Colon (tissue), 2 donors: ENCODE measurements at regions not wholly inside any gene's neighbourhood (a gene's known extent, or its start where the extent isn't known, plus 50 kb on each side); places are given as distances from the start of the nearest gene placed in this dataset.
"Not testable (repeated sequence)": the region's sequence is repeated elsewhere in the genome, so short reads cannot be mapped to it uniquely, and the experiment has no call there.

Experiments used
- FAIRE-seq: peaks from 2 replicates; lab custom pipeline; 2012; peaks lifted over from hg19 to GRCh38; lab: Jason Lieb, UNC
- donor health status: control.
- donor health status: control.

DNA sequence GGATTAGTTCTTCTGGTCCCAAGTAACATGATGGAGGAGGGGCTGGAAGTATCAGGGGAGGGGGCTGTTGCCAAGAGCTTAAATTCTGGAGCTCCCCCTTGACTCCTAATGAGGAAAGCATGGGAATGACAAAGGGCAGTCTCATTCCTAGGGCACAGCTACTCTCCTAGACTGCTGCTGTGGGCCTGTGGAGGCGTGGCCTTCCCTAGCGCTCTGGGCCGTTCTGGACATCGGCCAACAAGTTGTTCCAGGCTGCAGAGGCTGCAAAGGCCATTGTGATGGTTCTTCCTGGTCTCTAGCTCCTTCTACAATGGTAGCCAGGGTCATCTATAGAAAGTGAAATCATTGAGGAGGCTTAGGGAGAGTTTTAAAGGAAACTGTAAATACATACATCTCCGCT is 916.6 kb downstream of the DIAPH3 start:
- no peak for FAIRE-seq

DNA sequence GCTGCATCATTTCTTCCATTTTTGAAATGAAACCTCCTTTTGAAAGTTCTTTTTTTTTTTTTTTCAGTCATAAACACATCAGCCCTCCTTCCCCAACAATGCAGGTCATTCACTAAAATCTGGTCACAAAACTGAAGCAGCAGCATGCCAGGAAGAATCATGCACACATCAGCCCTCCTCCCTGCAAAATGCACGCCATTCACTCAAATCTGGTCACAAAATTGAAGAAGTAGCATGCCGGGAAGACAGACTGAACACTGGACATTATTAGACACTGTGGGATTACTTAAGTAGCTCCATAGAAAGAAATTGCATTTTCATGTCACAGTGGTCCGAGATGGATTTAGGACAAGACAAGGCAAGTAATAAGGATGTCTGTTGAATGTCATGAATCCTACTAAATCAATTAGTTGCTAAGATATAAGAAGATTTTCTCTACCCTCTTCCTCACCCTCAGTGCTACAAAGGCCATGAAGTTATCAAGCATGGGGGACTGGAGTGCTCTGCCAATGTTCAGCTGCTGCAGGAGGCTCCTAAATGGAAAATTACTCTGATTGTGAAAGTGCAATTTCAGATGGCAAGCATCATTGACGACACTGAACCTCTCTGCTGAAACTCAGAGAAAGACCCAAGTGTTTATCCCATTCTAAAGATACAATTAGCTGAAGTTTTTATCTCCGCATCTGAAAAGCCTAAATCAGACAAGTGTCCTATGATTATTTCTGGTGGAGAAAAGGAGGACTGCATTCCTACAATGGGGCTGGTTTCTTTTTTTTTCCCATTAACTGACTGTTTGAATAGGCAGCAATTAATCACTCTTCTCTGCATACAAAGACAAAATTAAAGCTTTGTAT is 913.2 kb downstream of the DIAPH3 start:
- no peak for FAIRE-seq

DNA sequence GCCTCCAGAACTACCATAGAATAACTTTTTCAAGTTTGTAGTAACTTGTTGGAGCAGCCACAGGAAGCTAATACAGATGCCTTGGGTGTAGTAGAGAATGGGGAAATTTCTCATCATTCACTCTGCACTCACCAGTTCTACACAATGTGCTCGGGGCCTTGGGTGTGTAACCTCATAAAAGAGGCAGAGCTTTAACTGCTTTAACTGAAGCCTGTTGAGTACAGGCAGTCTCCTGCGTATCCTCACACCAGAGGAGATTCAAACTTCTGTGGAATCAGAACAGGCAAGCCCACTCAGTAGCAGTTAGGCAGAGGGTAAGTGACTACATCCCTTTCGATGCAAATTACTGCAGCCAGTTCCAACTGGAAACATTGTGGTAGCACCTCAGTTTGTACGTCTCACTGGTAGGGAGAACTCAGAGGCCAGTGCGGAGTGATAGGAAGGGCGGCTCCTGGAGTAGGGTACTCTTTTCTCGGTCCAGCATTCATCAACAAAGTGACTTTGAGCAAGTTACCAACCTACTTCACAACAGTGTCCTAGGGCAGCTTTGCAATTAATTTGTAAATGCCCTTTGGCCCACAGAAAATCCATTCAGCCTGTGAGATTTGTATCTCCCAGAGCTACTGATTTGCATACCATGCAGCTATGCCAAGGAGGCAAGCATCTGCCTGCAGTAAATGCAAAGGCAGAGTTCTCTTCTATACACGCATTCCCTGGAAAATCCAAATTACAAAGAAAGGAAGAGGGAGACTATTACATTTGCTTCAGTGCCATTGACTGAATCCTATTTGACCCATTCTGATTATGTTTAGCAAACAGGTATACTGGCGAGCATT is 904.3 kb downstream of the DIAPH3 start:
- no peak for FAIRE-seq

DNA sequence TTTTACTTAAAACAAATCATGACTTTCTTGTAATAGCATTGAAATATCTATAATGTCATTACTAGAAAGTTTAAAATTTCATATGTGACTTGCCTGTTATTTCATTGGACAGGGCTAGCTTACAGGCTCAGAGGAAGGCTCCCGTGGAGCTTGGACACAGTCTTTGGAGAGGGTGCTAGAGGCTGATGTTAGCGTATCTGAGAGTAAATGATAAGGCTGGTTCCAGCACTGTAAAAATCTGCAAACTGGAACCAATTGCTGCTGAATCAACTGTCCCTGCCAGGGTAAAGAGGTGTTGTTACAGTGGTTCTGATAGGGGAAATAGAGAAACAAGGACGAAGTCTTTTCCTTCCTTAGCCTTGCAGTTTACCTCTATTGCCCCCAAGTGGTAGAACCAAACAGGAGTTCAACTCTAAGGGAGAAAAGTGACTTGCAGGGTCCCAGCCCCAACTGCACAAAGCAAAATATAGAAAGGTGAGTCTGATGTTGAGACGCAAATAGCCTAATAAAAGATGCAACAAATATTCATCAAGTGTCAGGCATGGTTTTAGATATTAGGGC is 901.7 kb downstream of the DIAPH3 start:
- no peak for FAIRE-seq

DNA sequence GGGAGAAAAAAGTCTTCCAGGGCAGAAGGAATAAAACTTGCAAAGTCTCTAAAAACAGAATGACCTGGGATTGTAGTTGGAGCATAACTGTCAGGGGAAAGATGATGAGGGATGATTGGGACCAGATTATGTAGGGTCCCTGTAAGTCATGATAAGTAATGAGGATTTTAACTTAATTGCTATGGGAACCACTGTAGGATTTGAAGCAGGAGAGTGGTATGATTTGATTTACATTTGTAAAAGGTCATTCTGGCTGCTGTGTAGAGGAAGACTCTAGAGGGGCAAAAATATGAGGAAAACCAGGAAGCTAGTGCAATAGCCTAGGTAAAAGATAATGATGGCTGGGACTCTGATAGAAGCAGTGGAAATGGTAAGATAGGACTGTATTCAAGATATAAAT is 900.2 kb downstream of the DIAPH3 start:
- FAIRE-seq, result no peak

DNA sequence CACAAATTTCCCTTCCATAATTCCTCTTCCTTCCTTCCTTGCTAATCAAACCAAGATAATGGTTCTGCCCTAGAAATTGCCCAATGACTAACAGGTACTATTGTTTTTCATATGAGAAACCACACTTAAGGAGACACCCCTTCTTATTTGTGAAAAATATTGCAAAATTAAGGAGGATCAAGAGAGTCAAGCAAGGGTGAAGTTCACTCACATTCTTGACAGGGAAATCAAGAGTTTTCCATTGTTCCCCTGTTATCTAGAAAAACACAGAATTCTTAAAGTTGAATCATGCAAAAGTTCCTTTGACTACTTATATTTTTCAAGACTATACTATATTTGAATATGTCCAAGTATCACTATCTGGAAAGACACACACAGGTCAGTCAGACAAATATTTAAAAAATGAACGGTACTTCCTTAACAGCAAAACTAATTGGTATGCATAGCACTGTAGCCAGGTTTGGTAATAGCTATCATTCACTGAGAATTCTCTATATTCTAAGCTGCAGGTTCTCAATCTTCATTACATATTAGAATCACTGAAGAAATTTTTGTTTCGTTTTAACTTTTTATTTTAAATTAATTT is 897.2 kb downstream of the DIAPH3 start:
- no peak for FAIRE-seq

DNA sequence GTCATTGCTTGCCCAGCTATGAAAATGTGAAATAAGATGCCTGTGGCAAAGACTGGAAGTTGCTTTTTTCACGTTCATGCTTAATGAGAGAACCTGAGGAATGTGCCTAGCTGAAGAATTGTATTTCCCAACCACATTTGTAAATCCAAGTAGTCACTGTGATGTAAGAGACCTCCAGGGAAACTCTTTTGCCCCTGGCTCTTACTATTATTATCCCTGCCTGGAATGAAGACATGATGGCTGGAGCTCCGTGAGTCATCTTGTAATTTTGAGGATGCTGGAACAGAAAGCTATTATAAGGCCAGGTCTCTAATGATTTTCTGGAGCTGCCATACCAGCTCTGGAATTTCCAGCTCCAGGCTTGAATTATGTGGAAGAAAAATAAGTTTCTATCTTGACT is 894.3 kb downstream of the DIAPH3 start:
- no peak for FAIRE-seq

DNA sequence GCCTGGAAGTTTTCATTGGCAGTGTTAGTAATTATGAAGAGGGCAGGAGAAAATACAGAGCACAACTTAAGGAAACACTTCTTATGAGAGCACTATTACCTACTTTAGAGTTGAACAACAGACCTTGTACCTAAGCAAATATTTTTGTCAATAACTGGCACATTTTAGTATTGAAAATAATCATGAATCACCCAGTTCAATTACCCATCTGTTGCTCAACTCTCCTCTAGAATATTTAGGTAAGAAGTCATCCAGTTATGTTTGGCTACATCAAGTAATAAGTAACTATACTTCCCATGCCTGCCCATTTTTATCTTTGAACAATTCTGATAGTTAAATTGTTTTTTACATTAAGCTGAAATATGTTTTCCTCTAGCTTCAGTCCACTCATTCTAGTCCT is 893.4 kb downstream of the DIAPH3 start:
- no peak for FAIRE-seq

DNA sequence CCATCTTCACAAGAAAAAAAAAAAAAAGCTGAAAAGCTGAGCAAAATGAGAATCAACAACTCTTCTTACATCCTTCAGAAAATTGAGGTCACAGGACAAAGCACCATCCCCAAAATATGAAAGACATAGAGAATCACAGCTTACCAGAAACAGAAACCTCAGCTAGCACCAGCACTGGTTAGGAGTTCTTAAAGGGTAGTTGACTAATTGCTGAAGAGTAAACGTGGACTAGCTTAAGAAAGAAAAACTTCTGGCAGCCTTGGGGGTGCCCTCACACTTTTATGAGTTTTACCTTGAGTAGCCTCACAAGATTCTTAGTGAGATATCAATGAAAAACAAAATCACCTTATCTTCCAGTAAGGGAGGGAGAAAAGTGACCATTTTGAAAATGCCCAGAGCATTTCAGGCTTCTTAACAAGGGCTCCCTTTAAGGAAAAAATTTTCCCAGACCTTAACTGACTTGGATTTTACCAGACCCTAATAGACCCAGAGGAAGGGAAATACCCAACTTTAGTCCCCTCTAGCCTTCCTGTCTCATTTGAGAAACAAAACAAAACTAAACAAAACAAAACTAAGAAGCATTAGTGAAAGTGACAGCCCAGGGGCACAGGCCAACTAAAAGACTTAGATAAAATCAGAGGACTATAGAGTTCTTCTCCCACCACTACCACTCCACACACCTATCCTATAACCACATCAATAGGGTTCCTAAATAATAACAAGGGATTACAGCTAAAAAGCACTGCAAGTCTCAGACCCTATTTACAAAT is 888.6 kb downstream of the DIAPH3 start:
- no peak for FAIRE-seq

DNA sequence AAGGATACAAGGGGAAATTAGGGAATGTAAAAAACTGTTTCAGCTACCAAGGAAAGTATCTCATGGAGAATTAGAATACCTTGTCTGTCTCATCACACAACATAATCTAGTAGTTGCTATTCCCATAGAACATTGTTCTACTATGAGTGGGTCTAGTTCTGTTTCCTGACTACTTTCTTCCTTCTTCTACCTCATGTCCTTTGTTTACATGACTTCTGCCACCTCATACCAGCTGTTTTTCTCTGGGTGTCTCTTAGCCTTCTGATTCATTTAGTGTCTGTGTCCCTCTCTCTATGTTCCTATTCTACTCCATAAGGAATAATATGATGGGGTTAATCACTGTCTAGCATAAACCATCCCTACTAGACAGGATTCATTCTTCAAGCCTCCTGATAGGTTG is 887.3 kb downstream of the DIAPH3 start:
- no peak for FAIRE-seq

DNA sequence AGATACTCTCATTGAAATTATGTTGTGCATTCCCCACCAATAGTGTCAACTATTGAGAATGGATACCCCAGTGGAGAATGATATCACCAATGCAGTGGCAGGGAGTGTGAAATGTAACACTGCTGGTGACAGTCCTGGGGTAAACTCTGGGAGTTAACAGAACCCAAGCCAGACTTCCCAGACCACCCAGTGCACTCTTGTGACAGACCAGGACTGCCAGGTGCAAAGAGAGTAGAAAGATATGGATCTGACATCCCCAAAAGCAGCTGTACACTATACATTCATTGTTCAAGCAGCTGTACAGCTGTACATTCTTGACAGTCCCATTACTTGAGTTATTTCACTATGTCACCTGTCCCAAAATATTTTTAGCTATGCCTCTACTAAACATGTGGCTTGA is 886.6 kb downstream of the DIAPH3 start:
- no peak for FAIRE-seq

DNA sequence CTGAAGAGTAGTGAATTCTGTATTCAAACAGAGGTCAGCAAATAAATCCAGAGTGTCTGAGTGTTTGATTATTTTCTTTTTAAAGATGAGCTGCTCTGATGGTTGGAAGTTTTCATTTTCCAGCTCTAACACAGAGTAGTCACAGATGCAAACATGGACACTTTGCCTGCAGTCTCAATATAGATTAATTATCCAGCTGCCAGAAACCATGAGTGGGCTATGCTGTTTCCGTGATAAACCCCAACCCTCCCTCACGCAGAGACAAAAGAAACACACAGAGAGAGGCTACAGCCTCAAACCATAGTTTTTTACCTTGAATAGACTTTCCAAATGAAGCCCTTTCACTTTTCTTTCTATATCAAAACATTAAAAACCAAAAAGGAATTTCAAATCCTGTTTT is 884.7 kb downstream of the DIAPH3 start:
- FAIRE-seq, result no peak

DNA sequence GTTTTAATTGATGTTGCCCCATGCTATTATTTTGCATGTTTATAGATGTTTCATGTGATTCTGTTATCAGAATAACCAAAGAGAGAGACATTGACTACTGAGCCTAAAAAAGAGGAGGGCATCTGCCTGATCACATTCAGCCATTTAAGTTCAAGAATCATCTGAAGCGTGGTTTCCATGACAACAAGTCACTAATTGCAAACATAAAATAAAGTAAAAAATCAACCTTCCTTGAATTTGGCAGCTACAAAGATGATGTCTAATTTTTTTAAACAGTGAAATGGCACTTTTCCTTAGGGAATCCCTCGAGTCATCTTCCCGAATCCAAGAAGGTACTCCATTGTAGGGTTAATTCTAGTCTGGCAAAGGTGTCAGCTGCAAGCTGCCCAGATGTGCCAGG is 884.2 kb downstream of the DIAPH3 start:
- FAIRE-seq, result no peak

DNA sequence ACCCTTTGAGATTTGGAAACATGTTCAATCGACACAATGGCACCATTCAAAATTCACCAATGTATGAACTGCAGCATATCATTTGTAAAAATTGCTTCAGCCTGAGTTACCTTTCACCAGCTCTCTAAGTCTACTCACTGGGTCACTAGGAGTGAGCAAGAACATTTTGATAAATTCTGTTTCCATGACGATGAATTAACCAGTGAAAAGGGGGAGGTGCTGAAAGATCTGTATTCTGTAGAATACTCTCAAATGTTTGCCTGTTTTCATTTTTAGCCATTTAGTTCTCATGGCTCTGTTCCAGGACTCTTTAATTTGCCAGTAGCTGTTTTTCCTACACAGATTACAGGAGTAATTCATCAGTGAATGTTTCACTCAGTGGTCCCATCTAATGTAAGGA is 883.4 kb downstream of the DIAPH3 start:
- no peak for FAIRE-seq

DNA sequence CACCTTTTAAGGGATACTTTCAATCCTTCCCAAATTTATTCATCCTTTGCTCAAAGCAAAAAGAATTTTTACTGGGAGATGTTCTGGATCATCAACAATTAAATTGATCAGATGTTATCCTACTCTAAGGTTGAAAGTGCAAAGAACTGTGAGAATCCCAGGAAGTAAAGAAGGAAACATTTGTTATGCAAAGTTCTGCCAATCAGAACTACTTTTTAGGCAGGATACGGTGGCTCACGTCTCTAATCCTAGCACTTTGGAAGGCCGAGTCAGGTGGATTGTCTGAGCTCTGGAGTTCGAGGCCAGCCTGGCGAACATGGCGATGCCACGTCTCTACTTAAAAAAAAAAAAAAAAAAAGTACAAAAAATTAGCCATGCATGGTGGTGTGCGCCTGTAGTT is 882.3 kb downstream of the DIAPH3 start:
- FAIRE-seq, result no peak

DNA sequence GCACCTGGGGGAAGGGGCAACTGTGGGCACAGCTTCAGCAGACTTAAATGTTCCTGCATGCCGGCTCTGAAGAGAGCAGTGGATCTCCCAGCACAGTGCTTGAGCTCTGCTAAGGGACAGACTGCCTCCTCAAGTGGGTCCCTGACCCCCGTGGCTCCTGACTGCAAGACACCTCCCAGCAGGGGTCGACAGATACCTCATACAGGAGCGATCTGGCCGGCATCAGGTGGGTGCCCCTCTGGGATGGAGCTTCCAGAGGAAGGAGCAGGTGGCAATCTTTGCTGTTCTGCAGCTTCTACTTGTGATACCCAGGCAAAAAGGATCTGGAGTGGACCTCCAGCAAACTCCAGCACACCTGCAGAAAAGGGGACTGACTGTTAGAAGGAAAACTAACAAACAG is 871.5 kb downstream of the DIAPH3 start:
- FAIRE-seq, result not testable (repeated sequence)

DNA sequence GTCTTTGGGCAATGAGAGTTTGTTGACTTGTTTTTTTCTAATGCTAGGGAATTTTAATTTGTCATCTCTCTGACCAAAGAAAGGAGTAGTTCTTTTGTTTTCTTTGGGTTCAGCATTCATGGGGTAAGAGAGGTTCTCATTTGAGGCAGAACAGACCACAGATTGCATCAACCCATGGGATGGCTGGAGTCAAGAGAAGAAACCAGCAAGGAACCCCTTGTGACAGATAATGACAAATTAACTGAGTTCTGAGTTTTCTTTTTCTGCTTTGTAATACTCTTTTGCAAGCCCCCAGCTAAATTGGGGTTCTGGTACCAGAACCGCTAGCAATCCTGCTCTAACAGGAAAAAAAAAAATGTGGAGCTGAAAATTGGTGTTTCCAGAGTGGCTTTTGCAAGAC is 864.1 kb downstream of the DIAPH3 start:
- no peak for FAIRE-seq

DNA sequence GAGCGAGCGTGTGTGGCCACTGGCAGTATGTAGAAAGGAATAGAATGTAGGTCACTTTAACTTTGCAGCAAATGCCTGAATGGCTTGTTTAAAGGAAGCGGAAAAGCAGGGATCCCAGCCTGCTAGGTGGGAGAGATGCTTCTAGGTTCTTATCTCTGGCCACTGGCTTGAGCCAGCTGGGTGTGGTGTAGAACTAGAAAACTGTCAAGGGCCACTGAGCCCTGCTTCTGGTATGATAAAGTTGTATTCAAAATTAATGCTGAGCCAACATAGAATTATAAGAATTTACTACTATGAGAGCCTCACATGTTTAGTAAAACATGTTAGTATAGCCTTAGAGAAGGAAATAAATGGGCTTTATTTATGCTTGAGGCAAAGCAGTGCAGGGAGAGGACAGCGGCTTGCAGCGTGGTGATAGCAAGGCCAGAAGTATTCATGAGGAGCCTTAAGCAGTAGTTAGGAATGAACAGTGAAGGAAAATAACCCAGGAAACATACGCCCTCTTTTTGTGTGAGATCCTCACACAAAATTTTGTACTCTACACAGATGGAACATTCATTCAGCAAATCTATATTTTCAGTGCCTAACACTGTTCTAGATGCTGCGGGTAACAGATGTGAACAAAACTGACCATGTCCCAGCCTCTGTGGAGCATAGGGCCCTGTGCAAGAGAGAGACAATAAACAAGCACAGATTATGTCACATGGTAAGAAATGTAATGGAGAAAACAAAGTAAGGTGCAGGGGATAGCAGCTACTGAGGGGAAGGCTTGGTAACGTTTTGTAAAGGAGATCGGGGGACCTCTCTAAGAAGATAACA is 863.2 kb downstream of the DIAPH3 start:
- FAIRE-seq, result no peak

DNA sequence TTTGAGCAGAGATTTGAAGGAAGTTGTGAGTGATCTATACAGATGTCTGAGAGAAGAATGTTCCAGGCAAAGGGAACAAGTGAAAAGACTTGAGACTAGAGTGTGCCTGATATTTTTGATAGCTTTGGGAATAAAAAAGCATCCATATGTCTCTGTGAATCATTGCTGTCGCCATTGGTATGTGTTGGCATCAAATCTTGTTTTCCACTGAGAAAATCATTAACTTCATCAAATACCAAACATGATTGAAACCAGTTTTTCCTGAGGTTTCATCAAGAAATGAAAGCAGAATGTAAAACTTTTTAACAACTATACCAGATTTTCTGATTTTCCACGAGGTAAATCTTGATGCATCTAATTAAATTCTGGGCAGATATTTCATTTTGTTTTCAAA is 862.6 kb downstream of the DIAPH3 start:
- FAIRE-seq, result no peak

DNA sequence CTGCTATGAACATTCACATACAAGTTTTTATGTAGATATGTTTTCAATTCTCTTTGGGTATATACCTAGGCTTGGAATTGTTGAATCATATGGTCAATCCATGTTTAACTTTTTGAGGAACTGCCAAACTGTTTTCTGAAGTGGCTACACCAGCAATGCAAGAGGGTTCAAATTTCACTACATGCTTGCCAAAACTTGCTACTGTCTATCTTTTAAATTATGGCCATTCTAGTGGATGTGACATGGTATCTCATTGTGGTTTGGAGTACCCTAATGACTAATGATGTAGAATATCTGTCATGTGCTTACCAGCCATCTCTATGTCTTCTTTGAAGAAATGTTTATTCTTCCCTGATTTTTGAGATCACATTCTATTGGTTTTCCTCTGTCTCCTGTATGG is 860.3 kb downstream of the DIAPH3 start:
- FAIRE-seq, result no peak

DNA sequence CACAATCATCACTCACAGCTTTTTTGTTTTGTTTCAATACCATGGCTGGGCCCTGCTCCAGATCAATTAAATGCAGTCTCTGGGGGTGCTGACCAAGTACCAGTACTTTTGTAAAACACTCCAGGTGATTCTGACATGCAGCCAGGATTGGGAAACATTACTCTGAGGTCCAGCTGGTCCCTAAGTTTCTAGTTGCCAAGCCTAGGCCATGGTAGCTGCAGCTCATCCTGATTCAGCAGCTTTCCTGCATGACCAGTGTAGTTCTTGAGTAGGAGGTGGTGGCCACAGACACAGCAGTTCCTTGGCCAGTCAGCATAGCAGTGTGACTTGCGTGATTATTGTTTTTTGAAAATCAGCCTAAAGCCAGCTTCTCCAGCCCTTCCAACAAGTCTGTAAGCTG is 859.1 kb downstream of the DIAPH3 start:
- FAIRE-seq, result no peak
